Neural cell (in vitro differentiated cells): ENCODE measurements at regions not wholly inside any gene's neighbourhood (a gene's known extent, or its start where the extent isn't known, plus 50 kb on each side); places are given as distances from the start of the nearest gene placed in this dataset.

ENCODE experiments used
- EZH2 ChIP-seq: fragments of 200-600, 300-800 bp; shearing (Covaris generic), sonication (generic); IDR thresholded peaks from 2 replicates; pipeline ENCODE4 v1.6.1; 2014; ENCODE audit warnings: antibody characterized with exemption, low read length, borderline replicate concordance, mild to moderate bottlenecking; ENCODE audit not compliant: insufficient read depth, poor library complexity, severe bottlenecking
- POLR2AphosphoS5 ChIP-seq: IDR thresholded peaks from 2 replicates; pipeline ENCODE4 v1.6.1; 2012

DNA sequence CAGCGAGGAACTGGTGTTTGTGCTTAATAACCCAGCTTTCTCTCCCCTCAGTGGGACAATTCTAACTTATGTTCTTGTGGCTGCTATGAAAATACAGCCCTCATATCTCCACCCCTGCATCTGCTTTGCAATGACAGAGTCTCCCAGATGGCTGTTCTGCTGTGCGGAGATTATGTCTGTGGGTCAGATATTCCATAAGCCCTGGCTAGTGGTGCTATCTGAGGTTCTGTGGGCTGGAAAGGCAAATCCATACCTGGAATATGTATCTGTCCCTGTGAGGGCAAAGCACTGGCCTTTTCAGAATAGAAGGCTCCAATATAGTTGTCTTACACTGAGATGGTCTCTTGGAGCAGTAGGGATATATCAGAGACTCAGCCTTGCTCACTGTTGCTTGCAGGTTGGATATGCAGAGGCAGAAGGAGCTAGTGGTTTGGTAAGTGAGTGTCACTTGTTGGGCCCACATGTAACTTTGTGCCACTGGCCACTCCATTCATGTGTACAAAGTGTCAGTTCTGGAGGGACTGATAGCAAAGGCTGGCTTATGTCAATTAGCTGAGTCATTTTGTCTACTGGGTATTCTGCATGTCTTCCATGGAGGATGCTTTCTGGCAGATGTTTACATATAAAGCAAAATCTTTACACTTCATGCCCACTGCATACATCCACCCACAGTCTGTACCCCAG lies 246.6 kb downstream of the FAM76B start:
- no peak for TF ChIP-seq POLR2AphosphoS5
- no peak for TF ChIP-seq EZH2
